CD4-positive, alpha-beta memory T cell (primary cell): ENCODE measurements at regions not wholly inside any gene's neighbourhood (a gene's known extent, or its start where the extent isn't known, plus 50 kb on each side); places are given as distances from the start of the nearest gene placed in this dataset.
"Not testable (repeated sequence)": the region's sequence is repeated elsewhere in the genome, so short reads cannot be mapped to it uniquely, and the experiment has no call there.

Source experiments
- CTCF ChIA-PET: fragments of 350-600 bp; sonication (Branson Sonifier 250); formaldehyde crosslinking; loops from one replicate; lab custom pipeline; 2021; ENCODE audit warnings: inconsistent platforms; ENCODE audit not compliant: partially characterized antibody; lab: Charles Lee
- POLR2A ChIA-PET: fragments of 350-600 bp; sonication (Branson Sonifier 250); formaldehyde crosslinking; loops from one replicate; lab custom pipeline; 2021; ENCODE audit not compliant: partially characterized antibody; lab: Charles Lee
- DNase-seq, 5 donors: peaks; one replicate each; pipeline versions ENCODE4 v3.0.0 to v3.0.0-alpha.2; 2020 to 2022; ENCODE audit warnings: mixed read lengths in 1 of 5
- H3K27ac ChIP-seq: one replicate; pipeline ENCODE4 v1.7.0; 2013; ENCODE audit warnings: low read depth, low read length
- H3K27me3 ChIP-seq: 2 replicates; pipeline ENCODE4 v1.7.0; 2013; ENCODE audit warnings: mild to moderate bottlenecking, low read length, moderate library complexity; ENCODE audit not compliant: insufficient read depth
- H3K36me3 ChIP-seq: 2 replicates; pipeline ENCODE4 v1.7.0; 2013; ENCODE audit warnings: mild to moderate bottlenecking, low read length, moderate library complexity; ENCODE audit not compliant: insufficient read depth
- H3K4me1 ChIP-seq: 2 replicates; pipeline ENCODE4 v1.7.0; 2013; ENCODE audit warnings: mild to moderate bottlenecking, low read length, moderate library complexity; ENCODE audit not compliant: insufficient read depth
- H3K4me3 ChIP-seq, 2 donors: one replicate each; pipeline ENCODE4 v1.7.0; 2013; ENCODE audit warnings: low read length in 2 of 2, mild to moderate bottlenecking in 1 of 2
- H3K9me3 ChIP-seq, 2 donors: one replicate each; pipeline ENCODE4 v1.7.0; 2013; ENCODE audit warnings: low read length in 2 of 2, control low read depth in 1 of 2; ENCODE audit not compliant: control insufficient read depth in 1 of 2
- H3K27ac Mint-ChIP-seq, 7 donors: one replicate each; pipeline ENCODE4 v1.8.0; 2020 to 2021; ENCODE audit warnings: mixed read lengths in 7 of 7, mild to moderate bottlenecking in 6 of 7, inconsistent platforms in 3 of 7, moderate library complexity in 3 of 7
- H3K27me3 Mint-ChIP-seq, 2 donors: one replicate each; pipeline ENCODE4 v1.8.0; 2020 to 2021; ENCODE audit warnings: mixed read lengths in 2 of 2
- H3K36me3 Mint-ChIP-seq, 2 donors: one replicate each; pipeline ENCODE4 v1.8.0; 2020 to 2021; ENCODE audit warnings: mixed read lengths in 2 of 2, inconsistent platforms in 1 of 2, mild to moderate bottlenecking in 1 of 2
- H3K4me1 Mint-ChIP-seq, 4 donors: one replicate each; pipeline ENCODE4 v1.8.0; 2020 to 2021; ENCODE audit warnings: mixed read lengths in 4 of 4, mild to moderate bottlenecking in 1 of 4
- H3K4me3 Mint-ChIP-seq, 8 donors: one replicate each; pipeline ENCODE4 v1.8.0; 2020 to 2021; ENCODE audit warnings: mixed read lengths in 8 of 8, mild to moderate bottlenecking in 7 of 8, moderate library complexity in 6 of 8, inconsistent platforms in 3 of 8
- H3K9me3 Mint-ChIP-seq, 8 donors: one replicate each; pipeline ENCODE4 v1.8.0; 2020 to 2021; ENCODE audit warnings: mixed read lengths in 8 of 8, mild to moderate bottlenecking in 5 of 8, inconsistent platforms in 3 of 8, moderate library complexity in 1 of 8
- intact Hi-C: fragments of 100-400 bp; cut with micrococcal nuclease; formaldehyde crosslinking; loops from one replicate; pipeline ENCODE4 v1.15.1; 2023

- H3K9me3 Mint-ChIP-seq, H3K4me3 ChIP-seq, H3K4me3 Mint-ChIP-seq, intact Hi-C loops, H3K36me3 Mint-ChIP-seq, H3K4me1 ChIP-seq, H3K4me1 Mint-ChIP-seq, POLR2A ChIA-PET, H3K27me3 ChIP-seq, CTCF ChIA-PET, H3K9me3 ChIP-seq, H3K36me3 ChIP-seq, DNase-seq, H3K27ac ChIP-seq: not testable (repeated sequence)
- Mint-ChIP-seq H3K27me3 (peaks cover 3 to 11% of the 10 kb centered on the region in 2 donors), H3K27ac (peak overlapping the region in 1 of 7 donors; percentile 80)
Measured at GRCh38 chr7:32669173-32669870, 174.0 kb downstream of the AVL9 start.

DNA sequence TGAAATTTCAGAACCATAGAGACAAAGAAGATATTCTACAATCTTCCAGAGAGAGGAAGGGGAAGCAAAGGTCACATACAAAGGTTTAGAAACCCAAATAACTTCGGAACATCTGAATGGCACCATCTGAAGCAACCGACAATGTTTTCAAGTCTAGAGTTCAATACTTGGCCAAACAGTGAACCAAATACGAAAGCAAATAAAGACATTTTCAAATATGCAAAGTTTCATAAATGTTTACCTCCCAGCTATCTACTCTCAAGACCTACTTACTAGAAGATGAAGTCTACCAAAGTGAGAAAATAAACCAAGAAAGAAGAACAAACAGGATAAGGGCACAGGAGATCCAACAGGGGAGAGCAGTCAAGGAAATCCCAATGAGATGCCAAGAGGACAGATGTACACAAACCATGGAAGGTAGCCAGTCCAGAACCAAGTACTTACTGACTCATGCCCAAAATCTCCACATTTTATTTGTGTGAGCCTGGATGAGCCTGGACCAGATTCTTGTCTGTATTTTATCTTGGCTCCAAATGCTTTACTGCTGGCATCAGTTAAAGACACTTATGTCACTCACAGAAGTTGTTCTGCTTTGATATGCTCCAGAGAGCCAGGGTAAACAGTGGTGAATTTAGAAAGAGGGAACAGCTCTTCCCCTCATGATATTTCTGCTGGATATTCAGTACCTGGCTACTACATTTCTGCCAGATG, 173.3 kb downstream of the AVL9 start:
- H3K27me3 ChIP-seq, H3K36me3 Mint-ChIP-seq, H3K36me3 ChIP-seq, H3K4me3 Mint-ChIP-seq, H3K9me3 ChIP-seq, H3K4me1 ChIP-seq, H3K27ac Mint-ChIP-seq, H3K4me1 Mint-ChIP-seq, H3K4me3 ChIP-seq, intact Hi-C loops, CTCF ChIA-PET, H3K9me3 Mint-ChIP-seq, DNase-seq, POLR2A ChIA-PET, H3K27ac ChIP-seq: not testable (repeated sequence)
- H3K27me3 Mint-ChIP-seq = peaks cover 3 to 11% of the 10 kb centered on the region in 2 donors

GRCh38 chr7:32667586-32667985, 172.3 kb downstream of the AVL9 start:
- H3K27me3 Mint-ChIP-seq = peaks cover 3 to 11% of the 10 kb centered on the region in 2 donors
- H3K4me1 Mint-ChIP-seq, H3K9me3 Mint-ChIP-seq, H3K4me3 ChIP-seq, CTCF ChIA-PET, H3K27me3 ChIP-seq, H3K36me3 ChIP-seq, H3K4me3 Mint-ChIP-seq, H3K27ac Mint-ChIP-seq, POLR2A ChIA-PET, H3K36me3 Mint-ChIP-seq, H3K4me1 ChIP-seq, H3K27ac ChIP-seq, H3K9me3 ChIP-seq, DNase-seq, intact Hi-C loops: not testable (repeated sequence)

GRCh38 chr7:32663805-32664211, 168.5 kb downstream of the AVL9 start:
- H3K9me3 Mint-ChIP-seq, POLR2A ChIA-PET, H3K36me3 Mint-ChIP-seq, H3K27ac Mint-ChIP-seq, H3K4me3 ChIP-seq, H3K9me3 ChIP-seq, H3K4me1 Mint-ChIP-seq, H3K27me3 ChIP-seq, H3K4me3 Mint-ChIP-seq, intact Hi-C loops, H3K36me3 ChIP-seq, DNase-seq, CTCF ChIA-PET, H3K27ac ChIP-seq, H3K4me1 ChIP-seq: not testable (repeated sequence)
- H3K27me3 Mint-ChIP-seq = peaks cover 12 to 19% of the 10 kb centered on the region in 2 donors

GRCh38 chr7:32662509-32662908, 167.2 kb downstream of the AVL9 start:
- H3K27me3 ChIP-seq, POLR2A ChIA-PET, H3K27ac Mint-ChIP-seq, H3K36me3 ChIP-seq, H3K4me3 Mint-ChIP-seq, H3K4me3 ChIP-seq, intact Hi-C loops, H3K9me3 Mint-ChIP-seq, H3K27ac ChIP-seq, H3K36me3 Mint-ChIP-seq, H3K9me3 ChIP-seq, H3K4me1 ChIP-seq, DNase-seq, H3K4me1 Mint-ChIP-seq, CTCF ChIA-PET: not testable (repeated sequence)
- peaks cover 12 to 19% of the 10 kb centered on the region in 2 donors for H3K27me3 Mint-ChIP-seq

DNA sequence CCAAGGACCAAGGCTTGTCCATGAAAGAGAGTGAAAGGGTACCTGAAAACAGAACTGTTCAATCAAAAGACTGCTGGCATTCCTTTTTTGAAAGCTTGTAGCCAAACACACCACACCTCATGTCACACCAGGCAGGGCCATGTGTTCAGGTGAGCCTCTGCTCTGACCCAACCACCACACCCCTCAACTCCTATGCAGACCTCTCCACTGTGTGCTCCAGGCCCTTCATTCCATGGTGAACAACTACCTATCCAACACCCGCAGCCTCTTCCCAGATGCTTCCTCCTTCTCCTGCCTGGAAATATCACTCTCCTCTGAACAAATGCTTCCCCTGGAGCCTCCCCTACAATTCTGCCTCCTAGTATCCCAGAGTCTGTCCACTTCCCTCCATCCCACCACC, 166.6 kb downstream of the AVL9 start:
- Histone ChIP-seq H3K27me3 (no peaks in the 10 kb centered on the region), H3K9me3 (no peaks in the 10 kb centered on the region), H3K36me3 (no peaks in the 10 kb centered on the region), H3K27ac (no peak overlapping the region), H3K4me3 (no peak overlapping the region), H3K4me1 (no peaks in the 10 kb centered on the region)
- H3K9me3 Mint-ChIP-seq = no peaks in the 10 kb centered on the region
- H3K4me3 Mint-ChIP-seq = peak overlapping the region in 1 of 8 donors; percentile 26
- no peaks in the 10 kb centered on the region for H3K4me1 Mint-ChIP-seq
- ChIA-PET POLR2A (no interaction called here), CTCF (no interaction called here)
- intact Hi-C loops = no loop called here
- no peak for DNase-seq
- H3K27ac Mint-ChIP-seq = no peak overlapping the region
- peaks cover 12 to 19% of the 10 kb centered on the region in 2 donors for H3K27me3 Mint-ChIP-seq
- no peaks in the 10 kb centered on the region for H3K36me3 Mint-ChIP-seq

DNA sequence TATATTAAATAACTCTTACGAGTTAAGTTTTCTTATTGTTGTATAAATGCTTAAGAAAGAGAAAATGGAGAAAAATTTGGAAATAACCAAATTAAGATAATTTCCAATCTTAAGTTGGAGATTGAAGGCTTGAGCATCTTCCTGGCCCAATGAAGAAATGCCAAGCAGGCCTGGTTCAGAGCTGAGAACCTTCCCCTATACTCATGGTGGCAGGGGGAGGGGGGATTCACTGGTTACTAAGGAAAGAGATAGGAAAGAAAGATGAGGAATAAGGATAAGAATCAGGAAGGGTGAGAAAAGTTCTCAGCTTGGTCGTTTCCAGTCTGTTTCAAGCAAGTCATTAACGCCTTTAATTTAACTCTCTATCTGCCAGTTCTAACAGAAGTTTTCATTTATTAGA, 166.2 kb downstream of the AVL9 start:
- Mint-ChIP-seq H3K27ac (no peak overlapping the region), H3K4me1 (no peaks in the 10 kb centered on the region), H3K9me3 (no peaks in the 10 kb centered on the region), H3K4me3 (no peak overlapping the region), H3K36me3 (no peaks in the 10 kb centered on the region), H3K27me3 (peaks cover 12 to 20% of the 10 kb centered on the region in 2 donors)
- Histone ChIP-seq H3K9me3 (no peaks in the 10 kb centered on the region), H3K4me3 (no peak overlapping the region), H3K4me1 (no peaks in the 10 kb centered on the region), H3K27me3 (no peaks in the 10 kb centered on the region), H3K27ac (no peak overlapping the region), H3K36me3 (no peaks in the 10 kb centered on the region)
- CTCF ChIA-PET = interaction anchor here (0.7 kb wide), 1 partner anchor 10 kb away, joined by 4 read pairs; no protein-coding TSS in a partner anchor
- POLR2A ChIA-PET = no interaction called here
- intact Hi-C loops = no loop called here
- no peak for DNase-seq
